NOMO-1 treated with dmso at 0.1 percent for 144 hours (cell line): ENCODE measurements at regions not wholly inside any gene's neighbourhood (a gene's known extent, or its start where the extent isn't known, plus 50 kb on each side); places are given as distances from the start of the nearest gene placed in this dataset.
"Not testable (repeated sequence)": the region's sequence is repeated elsewhere in the genome, so short reads cannot be mapped to it uniquely, and the experiment has no call there.

Experiments
- DNase-seq: peaks from one replicate; lab custom pipeline; 2025; ENCODE audit not compliant: unreplicated experiment; lab: John Stamatoyannopoulos, UW

GRCh38 chr5:97918057-97918456 is 735.0 kb upstream of the RIOK2 start:
- DNase-seq = no peak

- DNase-seq = no peak
Measured at GRCh38 chr5:97918620-97919019, 735.6 kb upstream of the RIOK2 start.

- no peak for DNase-seq
Measured at GRCh38 chr5:97919719-97920118, 736.7 kb upstream of the RIOK2 start.

- no peak for DNase-seq
Measured at GRCh38 chr5:97922776-97923175, 739.7 kb upstream of the RIOK2 start.

GRCh38 chr5:97923496-97923895 is 740.4 kb upstream of the RIOK2 start:
- DNase-seq = no peak

- no peak for DNase-seq
Measured at GRCh38 chr5:97923997-97924396, 741.0 kb upstream of the RIOK2 start.

- DNase-seq = no peak
Measured at GRCh38 chr5:97929383-97929782, 746.3 kb upstream of the RIOK2 start.

GRCh38 chr5:97931829-97932228 is 748.8 kb upstream of the RIOK2 start:
- no peak for DNase-seq

GRCh38 chr5:97936231-97936630 is 753.2 kb upstream of the RIOK2 start:
- DNase-seq = no peak

GRCh38 chr5:97937846-97938245 is 754.8 kb upstream of the RIOK2 start:
- no peak for DNase-seq

GRCh38 chr5:97943036-97943435 is 760.0 kb upstream of the RIOK2 start:
- no peak for DNase-seq

- DNase-seq = no peak
Measured at GRCh38 chr5:97951139-97951538, 768.1 kb upstream of the RIOK2 start.

GRCh38 chr5:97955450-97955849 is 772.4 kb upstream of the RIOK2 start:
- DNase-seq = no peak

- DNase-seq = no peak
Measured at GRCh38 chr5:97967292-97967691, 784.2 kb upstream of the RIOK2 start.

GRCh38 chr5:97968346-97968745 is 785.3 kb upstream of the RIOK2 start:
- DNase-seq = no peak

GRCh38 chr5:97979740-97980139 is 793.7 kb upstream of the RGMB start:
- no peak for DNase-seq

- no peak for DNase-seq
Measured at GRCh38 chr5:97980291-97980690, 793.2 kb upstream of the RGMB start.

GRCh38 chr5:97986069-97986468 is 787.4 kb upstream of the RGMB start:
- DNase-seq = no peak

- DNase-seq = no peak
Measured at GRCh38 chr5:97991236-97991635, 782.2 kb upstream of the RGMB start.

GRCh38 chr5:97998941-97999340 is 774.5 kb upstream of the RGMB start:
- DNase-seq = no peak

GRCh38 chr5:98004463-98004862 is 769.0 kb upstream of the RGMB start:
- peak; percentile 46 for DNase-seq

- DNase-seq = no peak
Measured at GRCh38 chr5:98016771-98017170, 756.7 kb upstream of the RGMB start.

GRCh38 chr5:98030273-98030672 is 743.2 kb upstream of the RGMB start:
- not testable (repeated sequence) for DNase-seq

GRCh38 chr5:98031036-98031435 is 742.4 kb upstream of the RGMB start:
- DNase-seq = not testable (repeated sequence)
